Skeletal muscle tissue (tissue), 4 donors: ENCODE measurements at regions not wholly inside any gene's neighbourhood (a gene's known extent, or its start where the extent isn't known, plus 50 kb on each side); places are given as distances from the start of the nearest gene placed in this dataset. TPM values are rescaled to one million over a fixed set of nuclear protein-coding genes. Genes with fewer than 3 reads are reported as not detected.

Experiments used
- H3K27ac ChIP-seq: one replicate; pipeline ENCODE4 v1.7.0; 2013; ENCODE audit warnings: mild to moderate bottlenecking, low read depth, low read length, inconsistent platforms
- H3K27me3 ChIP-seq, 3 donors: one replicate each; pipeline ENCODE4 v1.7.0; 2013; ENCODE audit warnings: low read length in 3 of 3; ENCODE audit not compliant: control insufficient read depth in 3 of 3, insufficient read depth in 3 of 3
- H3K36me3 ChIP-seq, 3 donors: one replicate each; pipeline ENCODE4 v1.7.0; 2013; ENCODE audit warnings: low read length in 3 of 3; ENCODE audit not compliant: control insufficient read depth in 3 of 3, insufficient read depth in 3 of 3
- H3K4me1 ChIP-seq, 3 donors: one replicate each; pipeline ENCODE4 v1.7.0; 2013; ENCODE audit warnings: low read length in 3 of 3, mild to moderate bottlenecking in 3 of 3; ENCODE audit not compliant: control insufficient read depth in 3 of 3, insufficient read depth in 3 of 3
- H3K4me3 ChIP-seq, 3 donors: one replicate each; pipeline ENCODE4 v1.7.0; 2013; ENCODE audit warnings: low read length in 3 of 3
- H3K9ac ChIP-seq, 3 donors: one replicate each; pipeline ENCODE4 v1.7.0; 2013; ENCODE audit warnings: low read length in 3 of 3, mild to moderate bottlenecking in 3 of 3, moderate library complexity in 2 of 3, low read depth in 1 of 3
- H3K9me3 ChIP-seq, 3 donors: one replicate each; pipeline ENCODE4 v1.7.0; 2013; ENCODE audit warnings: low read length in 3 of 3; ENCODE audit not compliant: control insufficient read depth in 3 of 3
- small RNA-seq: library from RNA; depleted of rRNA; stranded (forward); fragments of <200 nt; gene quantifications from one replicate; pipeline ENCODE3, GENCODE V24; 2014
- donor health status: Osteomylitis.

GRCh38 chr12:93322784-93323183 is 54.9 kb upstream of the NUDT4 start:
- no peaks in the 10 kb centered on the region for H3K36me3 ChIP-seq
- no peaks in the 10 kb centered on the region for H3K4me1 ChIP-seq
- H3K4me3 ChIP-seq, result no peak overlapping the region
- H3K27ac ChIP-seq, result no peak overlapping the region
- no peaks in the 10 kb centered on the region for H3K27me3 ChIP-seq
- H3K9me3 ChIP-seq, result no peaks in the 10 kb centered on the region
- no peak overlapping the region for H3K9ac ChIP-seq

- no peaks in the 10 kb centered on the region for H3K4me1 ChIP-seq
- H3K27ac ChIP-seq, result no peak overlapping the region
- H3K9me3 ChIP-seq, result no peaks in the 10 kb centered on the region
- no peak overlapping the region for H3K9ac ChIP-seq
- H3K27me3 ChIP-seq, result no peaks in the 10 kb centered on the region
- no peak overlapping the region for H3K4me3 ChIP-seq
- no peaks in the 10 kb centered on the region for H3K36me3 ChIP-seq
Observed at GRCh38 chr12:93323625-93324329, 53.9 kb upstream of the NUDT4 start.

GRCh38 chr12:93325855-93326254 is 51.9 kb upstream of the NUDT4 start:
- Histone ChIP-seq H3K36me3 (no peaks in the 10 kb centered on the region), H3K27me3 (no peaks in the 10 kb centered on the region), H3K4me3 (no peak overlapping the region), H3K27ac (no peak overlapping the region), H3K9ac (no peak overlapping the region), H3K4me1 (no peaks in the 10 kb centered on the region), H3K9me3 (no peaks in the 10 kb centered on the region)

Small RNA genes in the stretch of these regions (small RNA-seq; reads per million reads assigned to genes)
- gene RF00019 (not detected), gene RF00284 (not detected), gene RPL41P5 (not detected)
